HG02852 (cell line): ENCODE measurements at regions not wholly inside any gene's neighbourhood (a gene's known extent, or its start where the extent isn't known, plus 50 kb on each side); places are given as distances from the start of the nearest gene placed in this dataset.

Experiments
- ATAC-seq: cut with Tn5 transposase; IDR thresholded peaks from one replicate; pipeline ENCODE4 v1.9.1; 2021; ENCODE audit warnings: mild to moderate bottlenecking, moderate library complexity; ENCODE audit not compliant: unreplicated experiment

DNA sequence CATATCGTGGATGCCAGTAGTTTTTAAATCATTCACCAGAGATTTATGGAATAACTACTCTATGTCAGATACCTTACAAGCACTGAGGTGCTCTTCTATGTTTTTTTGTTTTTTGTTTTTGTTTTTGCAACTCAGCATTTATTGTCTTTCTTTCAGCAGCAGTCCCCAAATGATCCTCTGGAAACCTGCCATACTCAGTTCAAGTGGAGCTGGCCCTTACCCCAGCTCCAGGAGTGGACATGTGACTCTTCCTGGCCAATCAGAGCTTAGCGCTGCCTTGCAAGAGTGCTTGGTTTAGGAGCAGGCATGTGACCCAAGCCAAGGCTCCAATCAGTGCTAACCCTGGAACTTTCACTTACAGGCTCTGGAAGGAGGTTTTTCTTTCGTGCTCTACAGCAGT lies 356.6 kb upstream of the ZMIZ1 start:
- no peak for ATAC-seq

DNA sequence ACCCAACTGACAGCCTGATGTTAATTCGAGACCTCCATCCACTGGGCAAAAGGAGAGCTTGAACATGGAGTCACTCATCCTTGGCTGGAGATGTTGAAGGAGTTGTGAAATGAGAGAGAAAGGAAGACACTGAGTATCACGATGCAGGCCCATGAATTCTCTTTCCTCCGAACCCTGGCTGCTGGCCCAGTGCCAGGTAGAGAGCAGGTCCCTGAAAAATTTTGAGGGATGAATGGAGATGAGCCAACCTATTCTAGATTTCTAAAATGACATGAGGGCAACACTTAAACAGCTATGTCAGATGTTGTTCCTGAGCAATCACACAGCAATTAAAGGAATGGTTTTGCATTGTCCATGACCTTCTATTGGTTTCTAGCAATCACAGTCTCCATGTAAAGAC lies 355.1 kb upstream of the ZMIZ1 start:
- no peak for ATAC-seq

DNA sequence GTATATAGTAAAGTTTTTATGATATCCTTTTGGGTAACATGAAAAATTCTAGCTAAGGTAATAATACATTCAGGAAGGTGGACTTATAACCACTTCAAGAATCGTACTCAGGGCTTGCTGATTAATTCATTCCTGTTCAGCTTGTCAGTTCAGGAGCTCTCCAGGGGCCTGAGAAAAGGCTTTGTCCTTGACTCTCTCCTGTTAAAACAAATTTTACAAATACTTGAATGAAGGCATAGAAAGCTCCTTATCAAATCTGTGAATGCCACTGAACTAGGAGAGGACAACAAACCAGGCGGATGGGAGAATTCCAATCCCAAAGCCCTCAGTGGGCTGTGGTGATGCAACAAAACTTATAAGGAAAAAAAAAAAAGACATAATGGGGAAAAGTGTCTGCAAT lies 354.5 kb upstream of the ZMIZ1 start:
- no peak for ATAC-seq

DNA sequence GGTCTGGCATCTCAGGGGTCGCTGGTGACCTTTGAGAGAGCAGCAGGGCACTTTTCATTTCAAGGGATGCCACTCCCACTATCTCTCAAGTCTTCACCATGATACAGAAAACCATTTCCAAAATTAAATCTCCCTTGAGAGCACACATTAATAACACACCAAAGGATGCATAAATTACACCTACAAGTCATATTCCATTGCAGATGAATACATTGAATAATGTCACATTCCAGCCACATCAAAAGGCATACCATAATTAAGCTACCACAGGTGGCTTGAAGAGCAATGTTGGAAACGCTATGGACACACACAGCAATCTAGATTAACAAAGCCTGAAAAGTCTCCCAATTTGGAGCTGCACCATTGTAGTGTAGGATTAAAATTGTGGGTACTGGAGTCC lies 353.3 kb upstream of the ZMIZ1 start:
- no peak for ATAC-seq

DNA sequence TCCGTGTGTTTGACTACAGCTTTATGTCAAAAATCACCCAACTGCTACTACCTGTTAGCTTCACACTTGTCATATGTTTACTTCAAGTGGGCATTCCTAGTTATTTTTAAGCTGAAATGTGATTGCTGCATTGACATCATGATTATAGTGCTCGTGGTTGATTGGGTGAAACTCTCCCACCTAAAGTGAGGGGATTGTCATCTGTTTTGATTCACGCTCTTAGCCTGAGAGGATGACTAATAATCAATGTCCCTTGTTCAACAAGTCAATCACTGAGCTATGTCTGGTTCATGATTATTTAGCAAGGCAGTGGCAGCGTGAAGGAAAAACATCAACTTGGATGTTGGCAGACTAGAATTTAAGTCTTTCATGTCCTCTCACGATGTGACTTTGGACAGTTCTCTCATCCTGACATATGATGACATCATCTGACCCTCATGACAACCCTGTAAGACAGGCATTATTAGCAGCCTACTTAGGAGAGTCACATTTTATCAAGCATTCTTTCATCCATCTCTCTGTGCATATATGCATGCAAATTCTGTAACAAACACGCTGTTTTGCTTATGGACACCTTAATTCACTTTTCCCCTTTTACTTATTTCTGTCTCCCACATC lies 352.6 kb upstream of the ZMIZ1 start:
- ATAC-seq = no peak

DNA sequence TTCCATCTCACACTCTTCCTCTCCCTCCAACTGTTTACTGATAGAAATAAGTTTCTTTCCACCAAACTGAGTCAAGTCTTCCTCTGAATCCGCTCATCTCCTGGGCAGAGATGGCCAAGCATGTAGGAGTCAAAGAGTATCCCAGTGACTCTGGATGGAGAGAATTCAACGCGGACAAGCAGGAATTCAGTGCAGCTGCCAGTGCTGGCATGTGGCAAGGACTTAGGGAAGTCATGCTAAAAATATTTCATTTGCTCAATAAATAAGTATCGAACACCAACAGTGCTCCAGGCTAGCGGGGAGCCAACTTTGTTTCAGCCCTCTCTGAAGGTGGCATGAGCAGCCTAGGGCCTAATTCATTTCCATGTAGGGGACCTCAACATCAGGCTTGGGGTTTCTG lies 351.6 kb upstream of the ZMIZ1 start:
- ATAC-seq = no peak

DNA sequence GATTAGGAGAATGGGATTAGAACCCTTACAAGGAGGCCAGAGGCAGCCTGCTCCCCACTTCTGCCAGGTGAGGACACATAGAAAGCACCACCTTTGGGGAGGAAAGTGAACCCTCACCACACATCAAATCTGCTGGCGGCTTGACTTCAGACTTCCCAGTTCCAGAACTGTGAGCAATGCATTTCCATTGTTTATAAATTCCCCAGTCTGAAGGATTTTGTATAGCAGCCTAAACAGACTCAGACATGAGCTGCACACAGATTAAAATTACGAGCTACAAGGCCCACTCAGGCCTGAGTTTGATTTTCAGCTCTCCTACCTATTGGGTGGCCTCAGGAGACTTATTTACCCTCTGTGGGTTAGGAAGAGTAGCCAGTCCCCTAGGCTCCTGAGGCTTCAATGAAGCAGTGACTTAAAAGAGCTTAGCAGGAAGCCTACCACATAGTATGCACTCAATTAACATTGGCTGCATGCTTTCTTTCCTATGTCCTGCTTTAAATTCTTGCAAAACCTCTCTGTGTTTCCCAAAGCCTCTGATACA lies 350.7 kb upstream of the ZMIZ1 start:
- ATAC-seq = no peak

DNA sequence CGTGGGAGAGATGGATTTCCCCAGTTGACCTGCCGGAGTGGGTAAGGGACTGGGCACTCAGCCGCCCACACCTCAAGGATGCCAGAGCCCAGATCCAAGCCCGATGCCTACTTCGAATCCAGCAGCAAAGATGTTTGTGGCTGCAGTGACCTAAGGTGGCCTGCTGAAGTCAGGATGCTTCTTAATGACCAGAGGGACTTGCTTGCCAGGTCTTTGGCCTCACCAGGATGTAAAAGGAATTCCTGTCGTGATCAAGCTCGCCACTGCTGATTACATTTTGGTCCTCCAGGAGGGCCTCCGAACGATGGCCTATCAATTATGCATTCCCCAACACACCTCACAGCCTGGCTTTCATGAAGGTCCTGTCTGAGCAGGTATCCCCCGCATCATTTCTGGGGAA lies 349.5 kb upstream of the ZMIZ1 start:
- ATAC-seq = no peak

DNA sequence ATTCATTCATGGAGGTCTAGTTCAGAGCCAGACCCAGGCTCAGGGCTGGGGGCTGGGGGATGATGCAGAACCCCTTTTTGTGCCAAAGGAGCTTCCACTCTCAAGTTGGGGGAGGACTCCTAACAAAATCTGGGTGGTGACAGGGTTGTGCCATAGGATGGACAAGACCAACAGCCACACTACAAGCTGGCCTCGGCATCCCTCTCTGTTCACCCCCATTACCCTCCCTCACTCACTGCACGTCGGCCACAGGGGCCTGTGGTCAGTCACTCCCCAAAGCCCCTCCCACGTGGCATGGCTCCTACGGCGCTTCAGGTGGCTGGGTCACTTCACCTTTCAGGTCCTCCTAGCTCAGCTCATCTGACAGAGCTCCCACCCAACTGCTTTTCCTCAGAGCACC lies 348.7 kb upstream of the ZMIZ1 start:
- ATAC-seq = no peak

DNA sequence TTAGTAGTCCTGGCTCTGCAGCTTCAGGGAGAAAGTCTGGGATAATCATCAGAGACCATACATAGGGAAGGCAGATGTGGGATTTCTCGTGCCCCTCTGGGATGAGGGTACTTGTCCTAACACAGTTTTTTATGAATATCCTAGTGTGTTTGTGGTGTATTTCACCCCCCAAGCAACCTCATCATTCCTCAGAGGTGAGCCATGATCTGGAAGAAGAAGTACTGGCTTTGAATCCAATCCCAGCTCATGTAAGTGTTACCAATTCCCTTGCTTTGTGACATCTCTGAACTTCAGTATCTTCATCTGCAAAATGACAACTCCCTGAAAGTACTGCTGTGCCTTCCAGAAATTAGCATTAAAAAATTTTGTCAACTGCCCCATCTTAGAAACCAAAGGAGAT lies 347.5 kb upstream of the ZMIZ1 start:
- no peak for ATAC-seq

DNA sequence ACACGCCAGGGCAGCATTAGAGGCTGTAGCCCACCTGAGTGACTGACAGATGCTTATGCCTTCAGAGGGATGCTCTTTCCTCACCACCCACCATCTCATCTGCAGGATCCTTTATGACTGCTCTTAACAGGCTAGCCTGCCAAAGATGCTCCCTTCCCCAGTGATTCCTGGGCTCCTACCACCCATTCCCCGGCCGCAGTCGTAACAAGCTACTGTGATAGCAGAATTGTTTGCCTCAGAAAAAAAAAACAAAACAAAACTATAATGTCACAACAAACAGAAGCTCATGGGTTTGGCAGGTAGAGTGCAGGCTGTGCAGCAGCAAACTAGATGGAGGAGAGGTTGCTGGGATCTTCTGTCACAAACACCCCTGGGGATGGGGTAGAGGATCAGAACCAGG lies 343.9 kb upstream of the ZMIZ1 start:
- ATAC-seq = no peak

DNA sequence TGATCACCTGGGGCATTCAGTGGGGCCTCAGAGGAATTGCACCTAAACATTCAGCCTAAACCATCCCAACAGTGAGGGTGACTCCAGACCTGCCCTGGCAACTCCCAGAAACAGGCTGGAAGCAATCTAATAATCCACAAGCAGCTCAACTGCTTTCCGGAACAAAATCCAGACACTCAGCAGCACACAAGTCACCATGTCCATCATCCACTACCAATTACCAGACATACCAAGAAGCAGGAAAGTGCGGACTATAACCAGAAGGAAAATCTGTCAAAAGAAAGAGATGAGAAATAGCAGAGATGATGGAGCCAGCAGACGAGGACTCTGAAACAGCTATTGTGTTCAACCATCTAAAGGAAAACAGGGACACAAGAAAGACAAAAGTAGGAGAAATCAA lies 342.6 kb upstream of the ZMIZ1 start:
- ATAC-seq = no peak

DNA sequence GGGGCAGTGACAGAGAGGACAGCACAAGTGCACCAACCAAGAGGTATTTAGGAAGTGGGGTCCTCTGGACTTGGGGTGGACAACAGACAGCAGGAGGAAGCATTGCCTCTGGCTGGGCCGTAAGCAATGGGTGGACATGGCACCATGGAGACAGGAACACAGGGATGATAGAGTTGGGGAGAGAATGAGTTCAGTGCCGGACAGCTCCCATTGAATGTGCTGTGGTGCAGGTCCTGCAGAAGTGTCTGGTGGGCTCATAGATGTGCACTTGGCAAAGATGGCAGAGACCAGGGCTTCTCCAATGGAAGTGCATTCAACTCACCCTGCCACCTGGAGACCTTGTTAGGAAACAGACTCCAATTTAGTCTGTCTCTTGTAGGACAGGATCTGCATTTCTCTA lies 341.5 kb upstream of the ZMIZ1 start:
- no peak for ATAC-seq

DNA sequence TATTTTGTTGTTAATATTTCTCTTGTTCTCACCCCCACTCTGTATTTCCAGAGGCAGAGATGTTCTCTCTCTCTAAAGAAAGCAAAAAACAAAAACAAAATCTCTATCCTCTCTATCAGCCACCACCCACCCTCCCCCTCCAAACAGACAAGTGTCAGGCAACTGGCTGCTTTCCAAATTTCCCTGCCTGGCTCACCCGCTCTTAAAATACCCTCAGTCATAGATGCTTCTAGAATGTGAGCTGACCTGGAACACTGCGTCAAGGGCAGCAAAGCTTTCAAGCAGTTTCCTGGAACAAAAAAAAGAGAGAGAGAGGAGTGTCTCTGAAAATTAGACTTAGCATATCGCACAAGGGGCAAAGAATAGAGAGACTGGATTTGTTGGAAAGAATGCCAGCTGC lies 341.0 kb upstream of the ZMIZ1 start:
- no peak for ATAC-seq

DNA sequence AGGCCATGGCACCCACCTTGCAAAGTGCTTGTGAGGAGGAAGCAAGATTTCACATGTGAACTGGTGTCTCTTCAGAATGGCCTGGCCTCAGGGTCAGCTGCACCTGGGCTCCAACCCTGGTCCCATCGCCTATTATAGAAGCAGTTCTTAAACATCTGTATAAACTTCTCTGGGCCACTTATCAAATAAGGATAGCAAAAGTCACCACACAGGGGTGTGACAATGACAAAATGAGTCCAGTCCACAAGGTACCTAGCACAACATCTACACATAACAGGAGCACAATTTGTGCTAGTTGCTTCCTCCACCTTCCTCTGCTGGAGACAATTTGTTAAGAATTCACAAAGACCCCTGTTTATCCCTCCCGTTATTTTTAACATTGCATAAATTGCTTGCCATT lies 340.6 kb upstream of the ZMIZ1 start:
- no peak for ATAC-seq

DNA sequence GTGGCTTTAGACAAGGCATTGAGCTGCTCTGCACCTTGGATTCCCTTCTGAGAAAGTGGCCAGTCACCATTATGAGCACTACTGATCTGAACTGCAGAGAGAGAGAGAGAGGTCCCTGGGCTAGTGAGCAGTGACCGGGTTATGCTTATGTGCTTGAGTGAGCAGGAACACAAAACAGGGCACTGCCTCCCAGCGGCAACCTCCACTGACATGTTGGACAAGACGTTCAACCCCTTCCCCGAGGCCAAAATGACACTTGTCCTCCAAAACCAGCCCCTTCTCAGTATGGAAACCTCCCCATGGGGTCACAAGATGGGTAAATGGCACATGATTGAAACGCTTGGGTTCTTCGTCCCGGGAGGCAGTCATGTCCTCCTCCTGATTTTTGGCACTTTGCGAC lies 339.4 kb upstream of the ZMIZ1 start:
- no peak for ATAC-seq

DNA sequence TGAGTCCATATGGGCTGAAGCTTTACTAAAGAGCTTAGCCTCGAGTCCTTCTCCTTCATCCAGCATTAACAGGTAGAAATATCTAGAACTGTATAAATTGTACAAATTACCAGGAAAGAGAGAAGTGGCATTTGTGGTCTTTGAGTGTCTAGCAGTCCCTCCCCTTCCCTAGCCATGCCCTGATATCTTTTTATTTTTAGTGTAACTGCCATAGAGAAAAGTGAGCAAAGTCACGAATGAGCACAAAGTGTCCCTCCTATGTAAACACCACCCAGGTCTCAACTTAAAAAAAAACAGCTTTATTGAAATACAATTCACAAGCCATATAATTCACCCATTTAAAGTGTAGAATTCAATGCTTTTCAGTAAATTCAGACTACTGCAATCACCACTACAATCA lies 339.0 kb upstream of the ZMIZ1 start:
- ATAC-seq = no peak

DNA sequence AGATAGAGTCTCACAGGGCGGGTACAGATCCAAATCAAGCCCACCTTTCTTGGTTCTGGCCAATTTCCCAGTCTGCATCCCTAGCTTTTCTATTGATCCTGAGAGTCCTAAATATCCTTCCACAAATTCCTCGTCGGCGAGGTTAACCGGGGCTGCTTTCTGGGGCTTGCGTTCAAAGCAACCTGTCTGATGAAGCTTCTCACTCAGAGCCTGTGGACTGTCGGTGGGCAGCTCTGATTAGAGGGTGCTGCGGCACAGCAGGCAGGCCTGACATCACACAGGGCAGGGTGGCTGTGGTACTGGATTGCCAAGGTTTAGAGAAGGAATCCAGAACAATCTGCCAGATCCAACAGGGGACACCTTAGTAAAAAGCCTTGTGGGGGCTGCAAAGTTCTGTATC lies 338.0 kb upstream of the ZMIZ1 start:
- ATAC-seq = no peak

DNA sequence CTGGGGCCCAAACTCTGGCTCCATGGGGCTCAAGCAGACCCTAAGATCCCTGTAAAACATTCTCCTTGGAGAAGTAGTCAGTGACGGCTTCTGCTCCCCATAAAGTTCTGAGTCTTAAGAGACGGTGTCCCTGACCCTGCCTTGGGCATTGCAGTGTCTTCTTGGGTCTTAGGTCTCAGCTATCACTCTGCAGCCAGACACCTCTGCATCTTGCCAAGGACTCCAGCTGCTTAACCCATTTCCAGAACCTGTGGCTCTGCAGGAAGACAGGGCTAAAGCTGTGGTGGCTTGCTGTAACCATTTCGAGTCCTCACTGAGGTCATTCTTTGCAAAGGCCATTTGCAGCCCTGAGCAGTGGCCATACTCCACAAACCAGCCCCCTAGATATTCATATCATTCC lies 337.1 kb upstream of the ZMIZ1 start:
- no peak for ATAC-seq

DNA sequence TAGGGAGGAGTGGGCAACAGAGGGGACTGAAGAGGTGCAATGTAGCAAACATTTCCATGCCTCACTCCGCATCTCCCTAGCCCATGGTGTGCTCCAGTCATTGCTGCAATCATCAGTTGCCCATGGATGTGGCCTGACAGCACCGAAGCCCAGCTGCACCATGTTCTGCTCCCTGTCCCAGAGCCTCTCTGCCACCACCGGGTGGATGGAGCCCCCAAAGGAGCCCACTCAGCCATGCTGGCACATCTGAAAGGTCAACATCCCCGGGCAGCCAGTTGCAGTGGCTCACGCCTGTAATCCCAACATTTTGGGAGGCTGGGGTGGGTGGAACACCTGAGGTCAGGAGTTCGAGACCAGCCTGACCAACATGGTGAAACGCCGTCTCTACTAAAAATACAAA lies 336.4 kb upstream of the ZMIZ1 start:
- no peak for ATAC-seq

DNA sequence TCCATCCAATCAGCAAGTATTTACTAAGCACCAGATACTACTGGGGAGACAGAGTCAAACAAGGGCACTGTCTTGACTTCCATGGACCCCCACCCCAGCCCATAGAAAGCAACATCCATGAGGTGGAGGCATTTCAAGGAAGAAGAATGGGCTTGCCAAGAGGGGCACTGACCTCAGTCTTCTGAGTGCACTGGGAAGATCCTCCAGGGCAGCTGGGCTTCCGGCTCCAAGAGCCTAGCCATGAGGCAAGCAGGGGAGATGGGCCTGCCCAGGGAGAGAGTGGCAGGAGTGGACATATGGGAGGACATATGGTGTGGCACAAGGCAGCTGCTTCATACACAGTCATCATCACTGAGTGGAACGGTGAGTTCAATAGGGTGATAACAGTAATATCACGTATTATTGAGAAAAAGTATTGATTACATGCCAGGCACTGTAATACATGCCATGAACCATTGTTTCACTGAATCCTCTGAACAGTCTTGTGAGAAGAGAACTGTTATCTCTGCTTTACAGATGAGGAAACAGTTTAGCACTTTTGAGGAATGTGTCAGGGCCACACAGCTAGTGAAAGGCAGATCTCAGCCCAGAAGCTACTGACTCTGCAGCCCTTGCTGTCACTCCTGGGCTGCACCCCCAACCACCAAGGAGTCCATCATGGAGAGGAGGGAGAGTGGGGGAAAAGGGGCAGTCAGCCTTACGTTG lies 331.7 kb upstream of the ZMIZ1 start:
- ATAC-seq = no peak

DNA sequence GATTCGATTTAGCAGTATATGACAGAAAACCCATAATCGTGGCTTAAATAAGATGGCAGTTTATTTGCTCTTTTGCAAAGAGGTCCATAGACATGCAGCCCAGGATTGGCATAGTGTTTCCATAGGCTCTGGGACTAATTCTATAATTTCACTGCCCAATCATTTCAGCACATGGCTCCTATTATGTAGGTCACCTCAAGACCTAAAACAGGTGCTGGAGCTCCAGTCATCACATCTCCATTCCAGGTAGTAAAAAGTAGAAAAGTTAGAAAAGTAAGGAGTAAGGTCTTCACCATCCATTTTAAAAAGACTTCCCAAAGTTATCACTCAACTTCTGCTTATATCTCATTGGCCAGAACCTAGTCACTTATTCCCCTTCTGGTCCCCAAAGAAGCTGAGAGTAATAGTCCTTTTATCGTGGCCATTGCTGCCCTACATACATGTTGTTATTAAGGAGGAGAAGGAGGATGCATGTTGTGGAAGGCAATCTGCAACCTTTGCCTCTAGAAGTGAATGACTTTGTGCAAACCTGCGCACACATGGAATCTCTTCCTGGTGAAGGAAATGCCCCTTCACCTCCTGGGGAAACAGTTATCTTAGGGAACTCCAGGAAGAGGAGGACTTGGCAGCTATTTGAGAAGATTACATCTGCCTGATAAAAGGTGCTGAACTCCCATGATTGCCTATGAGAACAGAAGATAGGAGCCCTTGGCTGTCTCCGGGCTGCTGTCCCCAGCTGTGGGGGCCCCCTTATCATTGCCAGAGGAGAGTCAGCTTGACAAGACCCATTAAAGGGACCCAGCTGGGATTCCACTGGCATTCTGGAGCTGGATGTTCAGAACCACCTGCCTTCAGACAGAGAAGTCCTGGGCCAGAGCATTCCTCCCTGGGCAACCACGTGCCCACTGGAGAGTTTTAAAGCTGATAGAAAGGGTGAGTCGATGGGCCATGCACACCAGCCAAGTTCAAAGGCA lies 330.6 kb upstream of the ZMIZ1 start:
- no peak for ATAC-seq
